WI38 (cell line): ENCODE measurements at regions not wholly inside any gene's neighbourhood (a gene's known extent, or its start where the extent isn't known, plus 50 kb on each side); places are given as distances from the start of the nearest gene placed in this dataset.

Experiments
- H3K4me3 ChIP-seq: 2 replicates; pipeline ENCODE4 v1.5.1; 2011; ENCODE audit warnings: low read depth, mild to moderate bottlenecking, control low read depth, low read length
- TF ChIP-seq, protein P1 (sequence below): IDR thresholded peaks from 2 replicates; pipeline ENCODE4 v1.5.1; 2012; ENCODE audit warnings: low read depth, mild to moderate bottlenecking, control low read depth, low read length

DNA sequence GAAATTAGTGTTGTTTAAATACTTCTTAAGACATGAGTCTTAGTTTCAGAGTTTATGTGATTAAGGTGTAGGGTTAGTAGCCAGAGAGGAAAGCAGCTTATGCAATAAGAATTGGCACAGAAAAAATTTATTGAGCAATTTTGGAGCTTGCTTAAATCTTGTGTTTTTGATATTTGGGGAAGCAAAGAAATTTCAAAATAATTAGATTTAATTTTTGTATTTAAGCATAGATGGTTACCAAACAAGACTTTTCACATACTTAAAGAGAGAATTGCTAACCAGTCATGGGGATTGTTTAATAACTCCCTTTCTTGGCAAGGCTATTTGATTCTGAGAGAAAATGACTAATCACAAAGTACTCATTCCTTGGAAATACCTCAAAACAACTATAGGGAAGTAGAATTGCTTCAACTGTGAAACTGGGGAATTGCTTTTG is 202.0 kb upstream of the GRID2 start:
- TF ChIP-seq, protein P1, sequence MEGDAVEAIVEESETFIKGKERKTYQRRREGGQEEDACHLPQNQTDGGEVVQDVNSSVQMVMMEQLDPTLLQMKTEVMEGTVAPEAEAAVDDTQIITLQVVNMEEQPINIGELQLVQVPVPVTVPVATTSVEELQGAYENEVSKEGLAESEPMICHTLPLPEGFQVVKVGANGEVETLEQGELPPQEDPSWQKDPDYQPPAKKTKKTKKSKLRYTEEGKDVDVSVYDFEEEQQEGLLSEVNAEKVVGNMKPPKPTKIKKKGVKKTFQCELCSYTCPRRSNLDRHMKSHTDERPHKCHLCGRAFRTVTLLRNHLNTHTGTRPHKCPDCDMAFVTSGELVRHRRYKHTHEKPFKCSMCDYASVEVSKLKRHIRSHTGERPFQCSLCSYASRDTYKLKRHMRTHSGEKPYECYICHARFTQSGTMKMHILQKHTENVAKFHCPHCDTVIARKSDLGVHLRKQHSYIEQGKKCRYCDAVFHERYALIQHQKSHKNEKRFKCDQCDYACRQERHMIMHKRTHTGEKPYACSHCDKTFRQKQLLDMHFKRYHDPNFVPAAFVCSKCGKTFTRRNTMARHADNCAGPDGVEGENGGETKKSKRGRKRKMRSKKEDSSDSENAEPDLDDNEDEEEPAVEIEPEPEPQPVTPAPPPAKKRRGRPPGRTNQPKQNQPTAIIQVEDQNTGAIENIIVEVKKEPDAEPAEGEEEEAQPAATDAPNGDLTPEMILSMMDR: no peak
- no peak overlapping the region for H3K4me3 ChIP-seq

DNA sequence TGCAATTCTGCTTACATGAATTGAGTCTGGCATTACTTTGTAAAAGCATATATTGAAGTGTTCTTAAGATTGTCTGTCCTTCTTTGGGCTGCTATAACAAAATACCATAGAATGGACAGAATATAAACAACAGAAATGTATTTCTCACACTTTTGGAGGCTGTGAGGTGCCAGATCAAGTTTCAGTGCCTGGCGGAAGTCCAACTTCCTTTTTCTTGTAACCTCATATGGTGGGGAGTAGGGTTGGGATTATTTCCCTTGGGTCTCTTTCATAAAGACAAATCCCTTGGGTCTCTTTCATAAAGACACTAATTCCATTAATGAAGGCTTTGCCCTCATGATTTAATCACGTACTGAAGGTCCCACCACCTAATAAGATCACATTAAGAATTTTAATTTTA is 199.3 kb upstream of the GRID2 start:
- H3K4me3 ChIP-seq: no peak overlapping the region
- TF ChIP-seq, protein P1: no peak

DNA sequence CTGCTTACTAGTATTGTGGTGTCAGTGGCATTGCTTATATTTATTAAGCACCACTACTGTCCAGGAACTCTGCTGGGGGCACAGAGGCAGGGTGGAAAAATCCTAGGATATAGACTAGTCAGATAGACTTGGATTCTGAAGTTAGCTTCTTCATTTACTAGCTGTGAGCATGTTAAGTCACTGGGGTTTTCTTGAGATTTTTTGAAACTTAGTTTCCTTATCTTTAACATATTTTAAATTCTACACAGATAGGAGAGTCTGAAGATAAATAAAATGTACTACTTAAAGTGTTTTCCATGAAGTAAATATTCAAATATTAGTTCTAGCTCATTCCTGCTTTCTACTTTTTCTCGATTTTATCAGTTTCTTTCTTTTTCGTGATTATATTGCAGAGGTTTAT is 196.9 kb upstream of the GRID2 start:
- TF ChIP-seq, protein P1: no peak
- no peak overlapping the region for H3K4me3 ChIP-seq

GRCh38 chr4:92111493-92111892 is 192.3 kb upstream of the GRID2 start:
- TF ChIP-seq, protein P1: no peak
- H3K4me3 ChIP-seq: no peak overlapping the region

DNA sequence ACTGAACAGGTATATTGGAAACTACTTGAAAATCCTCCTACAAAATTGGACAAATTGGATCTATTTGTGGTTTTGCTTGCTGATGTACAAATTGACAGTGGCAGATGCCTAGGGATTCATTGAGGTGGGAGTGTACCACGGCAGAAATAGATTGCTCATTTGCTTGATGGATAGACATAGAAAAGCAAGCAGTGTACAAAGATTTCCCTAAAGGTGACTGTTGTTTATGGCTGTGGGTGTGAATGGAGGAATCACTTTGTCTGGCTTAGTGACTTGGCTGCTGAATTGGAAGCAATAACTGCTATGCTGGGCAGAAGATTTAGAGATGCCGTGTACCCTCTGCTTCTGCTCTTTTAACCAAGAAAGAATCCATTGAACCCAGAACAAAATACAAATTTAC is 191.0 kb upstream of the GRID2 start:
- TF ChIP-seq, protein P1: no peak
- H3K4me3 ChIP-seq: no peak overlapping the region

- TF ChIP-seq, protein P1: no peak
- H3K4me3 ChIP-seq: no peak overlapping the region
Measured at GRCh38 chr4:92120810-92121498, 182.8 kb upstream of the GRID2 start.

DNA sequence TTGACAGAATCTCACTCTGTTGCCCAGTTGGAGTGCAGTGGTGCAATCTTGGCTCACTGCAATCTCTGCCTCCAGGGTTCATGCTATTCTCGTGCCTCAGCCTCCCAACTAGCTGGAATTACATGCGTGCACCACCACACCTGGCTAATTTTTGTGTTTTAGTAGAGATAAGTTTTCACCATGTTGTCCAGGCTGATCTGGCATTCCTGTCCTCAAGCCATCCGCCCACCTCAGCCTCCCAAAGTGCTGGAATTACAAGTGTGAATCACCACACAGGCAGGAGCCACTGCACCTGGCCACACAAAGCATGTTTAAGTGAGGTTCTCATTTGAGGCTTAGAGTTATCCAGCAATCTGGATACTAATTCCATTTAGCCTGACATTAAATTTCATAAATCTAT is 180.9 kb upstream of the GRID2 start:
- TF ChIP-seq, protein P1: no peak

More for the DNA sequence above, 180.9 kb upstream of the GRID2 start:
- no peak overlapping the region for H3K4me3 ChIP-seq
